Testis (tissue), 2 donors: ENCODE measurements at regions not wholly inside any gene's neighbourhood (a gene's known extent, or its start where the extent isn't known, plus 50 kb on each side); places are given as distances from the start of the nearest gene placed in this dataset.

Source experiments
- CTCF ChIP-seq, 3 experiments: fragments of 450-650 bp in 2 of 3; fragments of 200-600 bp in 1 of 3; sonication (generic) in 1 of 3; IDR thresholded peaks; one replicate each; pipeline ENCODE4 v1.5.1; 2016 to 2019; ENCODE audit warnings: antibody characterized with exemption in 3 of 3, mild to moderate bottlenecking in 2 of 3, moderate library complexity in 1 of 3
- POLR2A ChIP-seq: fragments of 450-650 bp; IDR thresholded peaks from one replicate; pipeline ENCODE4 v1.6.1; 2017; ENCODE audit warnings: antibody characterized with exemption, mild to moderate bottlenecking, moderate library complexity

- no peak for TF ChIP-seq POLR2A
- no peak for TF ChIP-seq CTCF (IDR thresholded peaks at IDR 0.05)
Observed at GRCh38 chr10:28396331-28396730, 93.5 kb upstream of the MPP7 start.
